K562 (cell line): ENCODE measurements at regions not wholly inside any gene's neighbourhood (a gene's known extent, or its start where the extent isn't known, plus 50 kb on each side); places are given as distances from the start of the nearest gene placed in this dataset.

Experiments used
- ATAC-seq: fragments of 200-7000 bp; cut with Tn5 transposase; 3 replicates; pipeline ENCODE4 v1.9.1; 2020; ENCODE audit warnings: moderate library complexity
- BruUV-seq: library from RNA; stranded (reverse); fragments of 400-500 nt; replicated peaks from 2 replicates; lab custom pipeline; 2021; lab: Mats Ljungman, UMichigan
- CTCF ChIA-PET: fragments of 300-600 bp; formaldehyde crosslinking; extraction: SDS; loops from one replicate; lab custom pipeline; 2021; ENCODE audit warnings: low intra/inter-chr PET ratio; lab: Yijun Ruan, JAX
- POLR2A ChIA-PET: fragments of 300-600, 350-650 bp; sonication (Branson Sonifier 250); formaldehyde crosslinking; extraction: SDS; loops from one replicate; lab custom pipeline; 2021; ENCODE audit warnings: antibody characterized with exemption, inconsistent platforms; lab: Yijun Ruan, JAX
- DNase-seq, 4 experiments: peaks; one replicate each; pipeline versions ENCODE4 v3.0.0 to v3.0.0-alpha.2; 2011 to 2018; ENCODE audit warnings: low spot score in 3 of 4, mixed read lengths in 3 of 4; ENCODE audit errors: extremely low read depth in 1 of 4
- FAIRE-seq: peaks from 2 replicates; lab custom pipeline; 2011; peaks lifted over from hg19 to GRCh38; lab: Jason Lieb, UNC
- H2AFZ ChIP-seq: 2 replicates; pipeline ENCODE4 v1.6.0; 2011; ENCODE audit warnings: low read depth, low read length, control low read depth, inconsistent platforms
- H3K27ac ChIP-seq: fragments of 200-600 bp; 3 replicates; pipeline ENCODE4 v1.8.0; 2011; ENCODE audit warnings: low read depth, mild to moderate bottlenecking, control low read depth, inconsistent platforms, low read length, moderate library complexity, mixed read lengths; ENCODE audit errors: extremely low read depth
- H3K27me3 ChIP-seq, 2 experiments: fragments of 300-600 bp in 1 of 2; 2 replicates in 1 of 2; 3 replicates in 1 of 2; pipeline versions ENCODE4 v1.6.0 to v1.8.0; 2011; ENCODE audit warnings: inconsistent platforms in 2 of 2, low read length in 2 of 2, mild to moderate bottlenecking in 1 of 2, mixed read lengths in 1 of 2, moderate library complexity in 1 of 2; ENCODE audit not compliant: control insufficient read depth in 2 of 2, insufficient read depth in 2 of 2
- H3K36me3 ChIP-seq: fragments of 300-600 bp; 3 replicates; pipeline ENCODE4 v1.8.0; 2011; ENCODE audit warnings: mild to moderate bottlenecking, low read length, inconsistent platforms; ENCODE audit not compliant: control insufficient read depth, insufficient read depth
- H3K4me1 ChIP-seq, 2 experiments: fragments of 200-600 bp in 1 of 2; replicated peaks in 1 of 2; 2 replicates in 1 of 2; 3 replicates in 1 of 2; pipeline versions ENCODE4 v1.5.1 to v1.8.0; 2011; ENCODE audit warnings: inconsistent platforms in 2 of 2, low read length in 2 of 2, mild to moderate bottlenecking in 1 of 2, mixed read lengths in 1 of 2, moderate library complexity in 1 of 2; ENCODE audit not compliant: control insufficient read depth in 2 of 2, insufficient read depth in 2 of 2
- H3K4me2 ChIP-seq: 2 replicates; pipeline ENCODE4 v1.6.1; 2011; ENCODE audit warnings: low read length, control low read depth, inconsistent platforms, mixed read lengths; ENCODE audit not compliant: insufficient read depth
- H3K4me3 ChIP-seq: fragments of 200-600 bp; sonication (generic), shearing (Covaris generic); 2 replicates; pipeline ENCODE4 v1.5.1; 2016; ENCODE audit warnings: control low read depth, inconsistent platforms
- H3K79me2 ChIP-seq: fragments of 200-600 bp; 3 replicates; pipeline ENCODE4 v1.8.0; 2011; ENCODE audit warnings: low read length, inconsistent platforms; ENCODE audit not compliant: control insufficient read depth, insufficient read depth
- H3K9ac ChIP-seq, 2 experiments: 2 replicates each; pipeline versions ENCODE4 v1.6.0 to v1.6.1; 2011; ENCODE audit warnings: low read depth in 2 of 2, low read length in 2 of 2, control low read depth in 1 of 2, inconsistent platforms in 1 of 2, mild to moderate bottlenecking in 1 of 2, mixed read lengths in 1 of 2; ENCODE audit not compliant: insufficient read depth in 1 of 2
- H3K9me1 ChIP-seq: one replicate; pipeline ENCODE4 v1.6.0; 2011; ENCODE audit warnings: inconsistent platforms, mild to moderate bottlenecking, low read length, moderate library complexity; ENCODE audit not compliant: control insufficient read depth, insufficient read depth
- H3K9me3 ChIP-seq: replicated peaks from 2 replicates; pipeline ENCODE4 v1.5.1; 2011; ENCODE audit warnings: low read depth, low read length, inconsistent platforms; ENCODE audit not compliant: control insufficient read depth, insufficient read depth
- H4K20me1 ChIP-seq: replicated peaks from 2 replicates; pipeline ENCODE4 v1.6.1; 2011; ENCODE audit warnings: low read length, inconsistent platforms, mixed read lengths; ENCODE audit not compliant: control insufficient read depth, insufficient read depth
- ARID3A ChIP-seq: IDR thresholded peaks from 2 replicates; pipeline ENCODE4 v1.6.1; 2012; ENCODE audit warnings: low read depth, low read length, improper control_type of control experiment, borderline replicate concordance
- CBFA2T3 ChIP-seq: fragments of 450-650 bp; IDR thresholded peaks from 2 replicates; pipeline ENCODE4 v1.6.1; 2017
- CBX8 ChIP-seq: fragments of 200-600 bp; sonication (generic); IDR thresholded peaks from 2 replicates; pipeline ENCODE4 v1.6.1; 2012; ENCODE audit warnings: borderline replicate concordance, mixed run types, low read depth, mild to moderate bottlenecking, moderate library complexity, mixed read lengths, low read length, control low read depth, inconsistent platforms; ENCODE audit not compliant: poor library complexity, severe bottlenecking; ENCODE audit errors: extremely low read depth
- EP300 ChIP-seq: IDR thresholded peaks from 2 replicates; pipeline ENCODE4 v1.6.1; 2012; ENCODE audit warnings: low read length, improper control_type of control experiment
- FOXA3 ChIP-seq, 2 experiments: fragments of 450-650 bp in 1 of 2; sonication (generic) in 1 of 2; formaldehyde crosslinking; IDR thresholded peaks in 1 of 2; conservative IDR thresholded peaks in 1 of 2; 2 replicates each; pipeline versions ENCODE4 v1.4.0 to v1.8.0; 2020 to 2022; ENCODE audit warnings: mild to moderate bottlenecking in 2 of 2, missing genetic modification reagents in 1 of 2
- FOXM1 ChIP-seq, 2 experiments: fragments of 450-650 bp in 1 of 2; sonication (generic) in 1 of 2; formaldehyde crosslinking in 1 of 2; IDR thresholded peaks; 2 replicates each; pipeline versions ENCODE4 v1.6.1 to v1.9.0; 2017 to 2022; ENCODE audit warnings: low read depth in 2 of 2, mild to moderate bottlenecking in 2 of 2, missing genetic modification reagents in 1 of 2, moderate library complexity in 1 of 2
- MAFF ChIP-seq: IDR thresholded peaks from 2 replicates; pipeline ENCODE4 v1.6.1; 2012; ENCODE audit warnings: low read length, improper control_type of control experiment
- MAFG ChIP-seq: fragments of 450-650 bp; conservative IDR thresholded peaks from 2 replicates; pipeline ENCODE4 v1.6.1; 2016; ENCODE audit warnings: missing genetic modification characterization, missing compliant biosample characterization
- MAFK ChIP-seq: IDR thresholded peaks from 2 replicates; pipeline ENCODE4 v1.6.1; 2011; ENCODE audit warnings: low read length, improper control_type of control experiment
- MYBL2 ChIP-seq, 2 experiments: fragments of 450-650 bp in 1 of 2; sonication (generic) in 1 of 2; formaldehyde crosslinking in 1 of 2; IDR thresholded peaks; 2 replicates each; pipeline versions ENCODE4 v1.6.1 to v1.8.1; 2017 to 2022; ENCODE audit warnings: borderline replicate concordance in 1 of 2, inconsistent platforms in 1 of 2, low read depth in 1 of 2, mild to moderate bottlenecking in 1 of 2, missing genetic modification reagents in 1 of 2, moderate library complexity in 1 of 2
- NCOA2 ChIP-seq, 2 experiments: fragments of 450-650 bp; IDR thresholded peaks; 2 replicates each; pipeline ENCODE4 v1.6.1; 2018; ENCODE audit warnings: mild to moderate bottlenecking in 2 of 2, moderate library complexity in 1 of 2; ENCODE audit not compliant: partially characterized antibody in 2 of 2
- NFE2 ChIP-seq: IDR thresholded peaks from 2 replicates; pipeline ENCODE4 v1.6.1; 2014; ENCODE audit warnings: antibody characterized with exemption, low read depth
- NFRKB ChIP-seq: fragments of 450-650 bp; IDR thresholded peaks from 2 replicates; pipeline ENCODE4 v1.6.1; 2016; ENCODE audit warnings: low read depth
- TEAD1 ChIP-seq, 2 experiments: fragments of 450-650 bp in 1 of 2; sonication (generic) in 1 of 2; formaldehyde crosslinking; IDR thresholded peaks; 2 replicates each; pipeline versions ENCODE4 v1.4.0 to v1.8.0; 2020 to 2022; ENCODE audit warnings: mild to moderate bottlenecking in 2 of 2, missing genetic modification reagents in 1 of 2
- TEAD4 ChIP-seq, 2 experiments: sonication (generic) in 1 of 2; formaldehyde crosslinking in 1 of 2; IDR thresholded peaks; 2 replicates each; pipeline versions ENCODE4 v1.6.1 to v1.8.0; 2012 to 2022; ENCODE audit warnings: borderline replicate concordance in 1 of 2, inconsistent platforms in 1 of 2, low read length in 1 of 2, mild to moderate bottlenecking in 1 of 2, missing genetic modification reagents in 1 of 2
- TRIM24 ChIP-seq, 2 experiments: fragments of 450-650 bp; IDR thresholded peaks; 2 replicates each; pipeline ENCODE4 v1.6.1; 2016
- ZBTB8A ChIP-seq: fragments of 450-650 bp; IDR thresholded peaks from 2 replicates; pipeline ENCODE4 v1.6.1; 2018; ENCODE audit warnings: mild to moderate bottlenecking, moderate library complexity; ENCODE audit not compliant: partially characterized antibody
- ZNF311 ChIP-seq: fragments of 250-450 bp; sonication (Bioruptor Pico); IDR thresholded peaks from 2 replicates; pipeline ENCODE4 v1.4.0; 2020; ENCODE audit warnings: mild to moderate bottlenecking, moderate library complexity
- ZNF584 ChIP-seq: fragments of 200-800 bp; sonication (Bioruptor generic); IDR thresholded peaks from 2 replicates; pipeline ENCODE4 v1.6.1; 2016; ENCODE audit warnings: low read depth, mild to moderate bottlenecking, missing genetic modification characterization, missing compliant biosample characterization
- in situ Hi-C: fragments of 300-500 bp; cut with MboI; formaldehyde crosslinking; loops from 4 replicates; pipeline ENCODE4 v1.15.0; 2018; ENCODE audit warnings: inconsistent platforms, mixed read lengths
- intact Hi-C: fragments of 100-400 bp; cut with micrococcal nuclease; formaldehyde crosslinking; loops from 2 replicates; pipeline ENCODE4 v1.14.2; 2022

- TF ChIP-seq NFE2 (peak; percentile 83), NFRKB (no peak), MAFF (peak; percentile 62; the same call in 1 of the 2 replicates)
- TF ChIP-seq, all 486 proteins: peak for 14
These were observed 245.4 kb upstream of the CBLB start (continued) for GRCh38 chr3:106114220-106114619.

- Histone ChIP-seq H3K4me2 (no peak overlapping the region), H3K4me1 (peaks cover 5 to 14% of the 10 kb centered on the region in 2 experiments; a peak in 3 of 5 replicates), H3K4me3 (no peak overlapping the region), H3K36me3 (no peaks in the 10 kb centered on the region), H3K9ac (no peak overlapping the region; a peak in 1 of 4 replicates), H2AFZ (peak overlapping the region; percentile 65; the same call in 1 of the 2 replicates), H3K79me2 (no peaks in the 10 kb centered on the region), H3K27ac (peak overlapping the region; percentile 61; the same call in 2 of the 3 replicates), H3K9me1 (no peaks in the 10 kb centered on the region), H3K27me3 (no peaks in the 10 kb centered on the region), H3K9me3 (no peaks in the 10 kb centered on the region; the same call in 1 of the 2 replicates), H4K20me1 (no peaks in the 10 kb centered on the region)
- peak; percentile 71 for ATAC-seq
- in situ Hi-C loops (no loop called here), intact Hi-C loops (no loop called here)
- peak in 2 of 4 experiments; percentile 17 to 27 for DNase-seq
- no TSS peak for BruUV-seq
- no peak for FAIRE-seq
- ChIA-PET POLR2A (no interaction called here), CTCF (no interaction called here)
- TF ChIP-seq TEAD4 (IDR thresholded peaks at IDR 0.05; ENCODE audit: low read length) (peak; percentile 70), TEAD4 (CRISPR knock-in tag; IDR thresholded peaks at IDR 0.05; ENCODE audit: borderline replicate concordance) (no peak), ZNF584 (no peak), ZNF311 (CRISPR knock-in tag) (no peak), MAFK (peak; percentile 56; the same call in 1 of the 2 replicates), NCOA2 (IDR thresholded peaks at IDR 0.05; ENCODE audit: partially characterized antibody in 2 of 2) (peak in 1 of 2 experiments; percentile 40), EP300 (0 out of 2 replicates have a peak, but pooled peaks have one; percentile 3), TEAD1 (CRISPR knock-in tag; IDR thresholded peaks at IDR 0.05) (peak in 1 of 2 experiments; percentile 71; a peak in 2 of 4 replicates), CBFA2T3 (0 out of 2 replicates have a peak, but pooled peaks have one; percentile 11), FOXM1 (IDR thresholded peaks at IDR 0.05; ENCODE audit: low read depth) (peak; percentile 64; the same call in 1 of the 2 replicates), FOXM1 (CRISPR knock-in tag; IDR thresholded peaks at IDR 0.05; ENCODE audit: low read depth) (no peak), TRIM24 (IDR thresholded peaks at IDR 0.05) (peak in 1 of 2 experiments; percentile 29; a peak in 1 of 4 replicates), MAFG (peak; percentile 63), CBX8 (no peak), FOXA3 (CRISPR knock-in tag; conservative IDR thresholded peaks at IDR 0.05 in 1 of 2, IDR thresholded peaks at IDR 0.05 in 1 of 2) (peak in 1 of 2 experiments; percentile 48; a peak in 1 of 4 replicates), ZBTB8A (no peak), MAFF (peak; percentile 80), MYBL2 (IDR thresholded peaks at IDR 0.05; ENCODE audit: low read depth) (peak; percentile 40; the same call in 1 of the 2 replicates), MYBL2 (CRISPR knock-in tag; IDR thresholded peaks at IDR 0.05; ENCODE audit: borderline replicate concordance) (no peak), ARID3A (0 out of 2 replicates have a peak, but pooled peaks have one; percentile 54)
These were observed 246.0 kb upstream of the CBLB start for GRCh38 chr3:106114848-106115247.
